ENCODE measurements at regions not wholly inside any gene's neighbourhood (a gene's known extent, or its start where the extent isn't known, plus 50 kb on each side); places are given as distances from the start of the nearest gene placed in this dataset.

- no peak for TF ChIP-seq ZFP3 (CRISPR knock-in tag; IDR thresholded peaks at IDR 0.05)
- TF ChIP-seq CSDC2 (CRISPR knock-in tag; IDR thresholded peaks at IDR 0.05) = no peak
- TF ChIP-seq ARNTL (CRISPR knock-in tag; IDR thresholded peaks at IDR 0.05; ENCODE audit: borderline replicate concordance, low read depth) = no peak
- no peak for TF ChIP-seq ESRRG (CRISPR knock-in tag; IDR thresholded peaks at IDR 0.05)
- TF ChIP-seq, protein P1, sequence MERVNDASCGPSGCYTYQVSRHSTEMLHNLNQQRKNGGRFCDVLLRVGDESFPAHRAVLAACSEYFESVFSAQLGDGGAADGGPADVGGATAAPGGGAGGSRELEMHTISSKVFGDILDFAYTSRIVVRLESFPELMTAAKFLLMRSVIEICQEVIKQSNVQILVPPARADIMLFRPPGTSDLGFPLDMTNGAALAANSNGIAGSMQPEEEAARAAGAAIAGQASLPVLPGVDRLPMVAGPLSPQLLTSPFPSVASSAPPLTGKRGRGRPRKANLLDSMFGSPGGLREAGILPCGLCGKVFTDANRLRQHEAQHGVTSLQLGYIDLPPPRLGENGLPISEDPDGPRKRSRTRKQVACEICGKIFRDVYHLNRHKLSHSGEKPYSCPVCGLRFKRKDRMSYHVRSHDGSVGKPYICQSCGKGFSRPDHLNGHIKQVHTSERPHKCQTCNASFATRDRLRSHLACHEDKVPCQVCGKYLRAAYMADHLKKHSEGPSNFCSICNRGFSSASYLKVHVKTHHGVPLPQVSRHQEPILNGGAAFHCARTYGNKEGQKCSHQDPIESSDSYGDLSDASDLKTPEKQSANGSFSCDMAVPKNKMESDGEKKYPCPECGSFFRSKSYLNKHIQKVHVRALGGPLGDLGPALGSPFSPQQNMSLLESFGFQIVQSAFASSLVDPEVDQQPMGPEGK (CRISPR knock-in tag; IDR thresholded peaks at IDR 0.05; ENCODE audit: borderline replicate concordance) = no peak
- TF ChIP-seq ZNF8 (CRISPR knock-in tag; IDR thresholded peaks at IDR 0.05) = no peak
- no peak for TF ChIP-seq SNAI2 (CRISPR knock-in tag; IDR thresholded peaks at IDR 0.05)
- no peak for TF ChIP-seq TCF4 (CRISPR knock-in tag; IDR thresholded peaks at IDR 0.05; ENCODE audit: borderline replicate concordance)
- TF ChIP-seq POU6F1 (CRISPR knock-in tag; IDR thresholded peaks at IDR 0.05; ENCODE audit: borderline replicate concordance, low read depth) = no peak
- TF ChIP-seq CREB5 (CRISPR knock-in tag; IDR thresholded peaks at IDR 0.05; ENCODE audit: low read depth) = no peak
- TF ChIP-seq ZC3H10 (CRISPR knock-in tag; IDR thresholded peaks at IDR 0.05) = no peak
- TF ChIP-seq ZNF70 (CRISPR knock-in tag; IDR thresholded peaks at IDR 0.05) = no peak
- TF ChIP-seq TOX (CRISPR knock-in tag; IDR thresholded peaks at IDR 0.05; ENCODE audit: borderline replicate concordance) = no peak
These were observed 205.1 kb upstream of the CHD1 start for GRCh38 chr5:99133921-99134320.

Measured in SK-N-SH treated with all-trans-retinoic acid at 6 μM for 48 hours (cell line).